ENCODE measurements at regions not wholly inside any gene's neighbourhood (a gene's known extent, or its start where the extent isn't known, plus 50 kb on each side); places are given as distances from the start of the nearest gene placed in this dataset.

GRCh38 chr15:29936353-29937049 is 114.2 kb upstream of the TJP1 start:
- TF ChIP-seq CTCF (IDR thresholded peaks at IDR 0.05; ENCODE audit: low read depth, low read length) (no peak), POLR2A (IDR thresholded peaks at IDR 0.05; ENCODE audit: extremely low read depth, insufficient read length) (no peak), MAX (IDR thresholded peaks at IDR 0.05; ENCODE audit: low read depth, low read length) (no peak)

All from NB4 (cell line).